Activated T-cell treated with anti-CD3 and anti-CD28 coated beads, Interleukin-2, amount 50 U/mL, for 72 hours (primary cell): ENCODE measurements at regions not wholly inside any gene's neighbourhood (a gene's known extent, or its start where the extent isn't known, plus 50 kb on each side); places are given as distances from the start of the nearest gene placed in this dataset.
"Not testable (repeated sequence)": the region's sequence is repeated elsewhere in the genome, so short reads cannot be mapped to it uniquely, and the experiment has no call there.

Source experiments
- ATAC-seq, 2 donors: fragments of 150-1000 bp; cut with Tn5 transposase; replicated peaks in 1 of 2; 2 replicates each; pipeline ENCODE4 v1.10.0; 2021; ENCODE audit warnings: moderate library complexity in 2 of 2, mild to moderate bottlenecking in 1 of 2
- DNase-seq, 2 donors: peaks; one replicate each; pipeline ENCODE4 v3.0.0; 2021 to 2022; ENCODE audit warnings: mixed read lengths in 1 of 2
- H3K27ac Mint-ChIP-seq: one replicate; pipeline ENCODE4 v1.8.0; 2022; ENCODE audit warnings: mild to moderate bottlenecking, moderate library complexity, mixed read lengths
- H3K27me3 Mint-ChIP-seq: one replicate; pipeline ENCODE4 v1.8.0; 2022; ENCODE audit warnings: low read depth, mixed read lengths
- H3K36me3 Mint-ChIP-seq, 2 donors: one replicate each; pipeline ENCODE4 v1.8.0; 2022; ENCODE audit warnings: mixed read lengths in 2 of 2, mild to moderate bottlenecking in 1 of 2; ENCODE audit not compliant: insufficient read depth in 2 of 2
- H3K4me1 Mint-ChIP-seq: one replicate; pipeline ENCODE4 v1.8.0; 2022; ENCODE audit warnings: low read depth, mixed read lengths
- H3K4me3 Mint-ChIP-seq, 2 donors: one replicate each; pipeline ENCODE4 v1.8.0; 2022; ENCODE audit warnings: mild to moderate bottlenecking in 2 of 2, mixed read lengths in 2 of 2, moderate library complexity in 2 of 2
- H3K9me3 Mint-ChIP-seq, 2 donors: one replicate each; pipeline ENCODE4 v1.8.0; 2022; ENCODE audit warnings: mixed read lengths in 2 of 2

DNA sequence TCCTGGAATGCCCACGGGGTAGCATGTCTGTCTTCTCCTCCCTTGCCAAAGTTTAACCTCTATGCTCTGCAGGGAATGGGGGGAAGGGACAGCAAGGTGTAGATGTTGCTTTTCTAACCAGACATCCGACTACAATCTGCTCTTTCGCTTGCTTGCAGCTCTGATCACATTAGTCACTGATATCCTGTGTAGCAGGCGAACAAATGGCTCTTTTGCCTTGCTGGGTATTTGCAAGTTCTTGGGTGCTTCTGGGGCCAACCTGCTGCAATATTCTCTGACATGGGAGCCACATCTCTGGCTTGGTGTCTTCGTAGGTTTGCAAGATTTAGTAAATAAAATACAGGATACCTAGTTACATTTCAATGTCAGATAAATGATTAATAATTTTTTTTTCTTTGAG lies 190.0 kb downstream of the ASB1 start:
- Mint-ChIP-seq H3K36me3 (no peaks in the 10 kb centered on the region), H3K9me3 (peaks cover 0 to 1% of the 10 kb centered on the region in 2 donors), H3K4me3 (no peak overlapping the region), H3K4me1 (no peaks in the 10 kb centered on the region), H3K27ac (no peak overlapping the region), H3K27me3 (peaks cover 30% of the 10 kb centered on the region)
- DNase-seq = no peak
- ATAC-seq = no peak

DNA sequence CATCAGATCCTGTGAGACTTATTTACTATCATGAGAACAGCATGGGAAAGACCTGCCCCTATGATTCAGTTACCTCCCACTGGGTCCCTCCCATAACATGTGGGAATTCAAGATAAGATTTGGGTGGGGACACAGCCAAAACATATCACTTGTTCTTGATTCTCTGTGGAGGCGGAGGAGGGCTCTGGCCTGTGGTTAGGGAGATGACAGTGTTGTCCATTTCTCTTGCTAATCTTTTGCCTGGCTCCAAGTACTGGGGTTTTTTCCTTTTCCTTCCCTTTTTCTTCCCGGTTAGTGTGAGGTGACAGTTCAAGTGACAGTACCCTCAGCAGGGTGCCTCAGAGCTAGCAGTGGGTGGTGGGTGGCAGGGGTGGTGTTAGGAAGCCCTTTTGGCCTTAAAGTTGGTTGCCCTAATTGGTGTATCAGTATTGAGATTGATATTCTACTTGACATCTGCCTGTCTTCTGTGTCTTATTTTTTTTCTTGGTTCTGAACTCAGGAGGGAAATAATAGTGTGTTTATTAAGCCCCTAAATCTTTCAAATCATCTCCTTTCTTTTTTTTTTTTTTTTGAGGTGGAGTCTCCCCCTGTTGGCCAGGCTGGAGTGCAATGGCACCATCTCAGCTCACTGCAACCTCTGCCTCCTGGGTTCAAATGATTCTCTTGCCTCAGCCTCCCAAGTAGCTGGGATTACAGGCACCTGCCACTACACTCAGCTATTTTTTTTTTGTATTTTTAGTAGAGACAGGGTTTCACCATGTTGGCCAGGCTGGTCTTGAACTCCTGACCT lies 192.0 kb downstream of the ASB1 start:
- H3K4me3 Mint-ChIP-seq = not testable (repeated sequence)

DNA sequence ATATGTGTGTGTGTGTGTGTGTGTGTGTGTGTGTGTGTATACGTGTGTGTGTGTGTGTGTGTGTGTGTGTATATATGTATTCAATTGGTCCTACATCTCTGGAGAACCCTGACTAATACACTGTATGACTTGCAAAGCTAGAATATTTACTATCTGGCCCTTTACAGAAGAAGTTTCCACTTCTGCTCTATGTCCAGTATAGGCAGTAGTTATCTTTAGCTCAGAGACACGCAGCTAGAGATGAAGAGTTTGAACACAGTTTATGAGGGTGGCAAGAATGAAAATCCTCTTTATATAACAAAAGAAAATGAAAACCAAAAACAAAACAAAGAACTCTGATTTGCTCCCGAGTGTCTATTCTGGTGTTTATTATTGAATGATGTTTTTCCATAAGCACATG lies 201.2 kb downstream of the ASB1 start:
- Mint-ChIP-seq H3K36me3 (no peaks in the 10 kb centered on the region), H3K4me3 (no peak overlapping the region), H3K9me3 (peaks cover 0 to 4% of the 10 kb centered on the region in 2 donors), H3K27ac (no peak overlapping the region), H3K27me3 (no peaks in the 10 kb centered on the region), H3K4me1 (no peaks in the 10 kb centered on the region)
- DNase-seq = no peak
- ATAC-seq = no peak

More for the DNA sequence above, 192.0 kb downstream of the ASB1 start:
- DNase-seq, H3K4me1 Mint-ChIP-seq, H3K9me3 Mint-ChIP-seq, H3K27ac Mint-ChIP-seq, H3K36me3 Mint-ChIP-seq, ATAC-seq: not testable (repeated sequence)
- peaks cover 35% of the 10 kb centered on the region for H3K27me3 Mint-ChIP-seq

DNA sequence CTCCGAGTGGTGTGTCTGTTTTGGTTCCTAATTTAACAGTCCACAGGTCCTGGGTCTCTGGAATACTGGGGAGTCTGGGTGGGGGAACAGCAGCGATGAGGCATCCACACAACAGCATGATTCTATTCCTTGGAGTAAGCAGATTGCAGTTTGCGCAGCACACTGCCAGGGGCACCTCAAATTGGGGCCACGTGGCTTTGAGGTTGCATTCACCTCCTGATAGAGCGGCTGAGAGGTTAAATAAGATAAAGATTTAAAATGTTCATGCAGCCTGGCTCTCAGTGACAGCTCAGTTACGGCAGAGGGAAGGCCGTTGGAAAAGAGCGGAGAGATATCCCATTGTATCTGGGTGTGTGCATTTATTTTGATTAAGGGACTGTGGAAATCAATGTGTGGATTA lies 202.3 kb downstream of the ASB1 start:
- no peak overlapping the region for H3K4me3 Mint-ChIP-seq
- peaks cover 0 to 2% of the 10 kb centered on the region in 2 donors for H3K9me3 Mint-ChIP-seq
- no peaks in the 10 kb centered on the region for H3K36me3 Mint-ChIP-seq
- no peaks in the 10 kb centered on the region for H3K27me3 Mint-ChIP-seq
- no peak for DNase-seq
- H3K4me1 Mint-ChIP-seq = no peaks in the 10 kb centered on the region
- ATAC-seq = no peak
- H3K27ac Mint-ChIP-seq = no peak overlapping the region

DNA sequence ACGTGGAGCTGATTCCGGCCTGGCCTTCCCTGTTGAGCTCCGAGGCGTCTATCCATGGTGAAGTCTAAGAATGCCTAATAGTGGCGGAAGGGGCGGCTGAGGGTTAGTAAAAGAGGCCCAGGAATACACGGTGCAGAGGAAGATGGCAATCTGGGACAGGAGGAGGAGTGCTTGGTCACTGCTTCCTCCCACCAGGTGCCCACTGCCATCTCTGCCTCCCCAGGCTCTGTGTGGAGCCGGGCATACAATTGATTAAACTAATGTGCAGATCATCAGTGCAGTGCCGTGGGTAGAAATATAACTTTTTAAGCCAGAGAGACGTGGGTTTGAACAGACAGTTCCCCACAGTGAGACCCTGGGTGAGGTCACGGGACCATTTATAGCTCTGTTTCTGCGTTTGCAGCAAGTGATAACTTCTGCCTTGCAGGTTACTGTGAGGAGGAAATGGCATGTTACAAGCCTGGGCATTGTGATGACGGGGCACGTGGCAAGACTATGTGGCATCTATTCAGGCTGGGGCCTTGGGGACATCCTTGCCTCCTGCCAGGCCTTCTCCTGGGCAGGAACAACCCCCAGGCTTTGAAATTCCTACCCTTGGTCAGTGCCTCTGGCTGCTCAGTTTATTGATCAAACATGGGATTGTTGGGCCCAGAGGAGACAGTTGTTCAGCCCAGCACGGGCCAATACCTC lies 204.9 kb downstream of the ASB1 start:
- Mint-ChIP-seq H3K27ac (no peak overlapping the region), H3K27me3 (peaks cover 5% of the 10 kb centered on the region), H3K4me3 (no peak overlapping the region), H3K9me3 (no peaks in the 10 kb centered on the region), H3K4me1 (no peaks in the 10 kb centered on the region), H3K36me3 (no peaks in the 10 kb centered on the region)
- DNase-seq (no peak), ATAC-seq (no peak)

DNA sequence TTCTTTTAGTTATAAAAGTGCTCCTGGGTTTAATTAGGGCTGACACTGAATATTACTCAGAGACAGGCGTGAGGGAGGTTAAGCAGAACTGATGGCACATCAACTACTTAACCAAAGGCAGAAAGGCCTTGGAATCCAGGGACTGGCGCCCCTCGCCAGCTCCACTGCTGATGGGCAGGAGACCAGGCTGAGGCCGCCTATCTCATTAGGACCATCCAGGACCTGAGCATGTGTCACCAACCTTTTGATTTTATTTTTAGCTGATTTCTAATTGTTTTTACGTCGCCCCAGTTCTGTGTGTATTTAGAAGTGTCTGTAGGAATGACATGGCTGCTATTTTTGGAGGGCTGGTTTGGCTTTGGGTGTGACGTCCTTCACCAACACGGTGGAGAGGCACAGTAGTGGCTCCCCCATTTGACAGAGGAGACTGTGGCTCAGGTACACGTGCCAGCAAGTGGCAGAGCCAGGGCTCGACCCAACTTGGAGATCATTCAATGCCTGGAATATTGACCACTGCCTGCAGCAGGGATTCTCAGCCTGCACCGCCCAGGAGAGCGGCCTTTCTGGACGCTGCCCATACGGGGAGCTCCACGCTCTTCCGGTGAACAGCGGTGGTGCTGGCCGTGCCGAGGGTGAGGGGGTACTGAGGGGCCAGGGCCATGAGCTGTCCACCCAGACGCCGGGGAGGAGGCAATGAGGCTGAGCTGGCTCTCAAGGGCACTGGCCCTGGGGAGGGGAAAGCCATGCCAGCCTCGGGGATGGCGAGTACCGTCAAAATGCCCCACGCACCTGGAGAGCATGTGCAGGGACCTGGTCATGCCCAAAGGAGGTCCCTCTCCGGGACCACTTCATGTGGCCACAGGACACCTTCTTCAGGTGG lies 205.7 kb downstream of the ASB1 start:
- H3K27ac Mint-ChIP-seq = no peak overlapping the region
- H3K4me3 Mint-ChIP-seq = no peak overlapping the region
- H3K27me3 Mint-ChIP-seq = peaks cover 5% of the 10 kb centered on the region
- H3K4me1 Mint-ChIP-seq = no peaks in the 10 kb centered on the region
- H3K9me3 Mint-ChIP-seq = no peaks in the 10 kb centered on the region
- ATAC-seq (no peak), DNase-seq (no peak)
- H3K36me3 Mint-ChIP-seq = no peaks in the 10 kb centered on the region

DNA sequence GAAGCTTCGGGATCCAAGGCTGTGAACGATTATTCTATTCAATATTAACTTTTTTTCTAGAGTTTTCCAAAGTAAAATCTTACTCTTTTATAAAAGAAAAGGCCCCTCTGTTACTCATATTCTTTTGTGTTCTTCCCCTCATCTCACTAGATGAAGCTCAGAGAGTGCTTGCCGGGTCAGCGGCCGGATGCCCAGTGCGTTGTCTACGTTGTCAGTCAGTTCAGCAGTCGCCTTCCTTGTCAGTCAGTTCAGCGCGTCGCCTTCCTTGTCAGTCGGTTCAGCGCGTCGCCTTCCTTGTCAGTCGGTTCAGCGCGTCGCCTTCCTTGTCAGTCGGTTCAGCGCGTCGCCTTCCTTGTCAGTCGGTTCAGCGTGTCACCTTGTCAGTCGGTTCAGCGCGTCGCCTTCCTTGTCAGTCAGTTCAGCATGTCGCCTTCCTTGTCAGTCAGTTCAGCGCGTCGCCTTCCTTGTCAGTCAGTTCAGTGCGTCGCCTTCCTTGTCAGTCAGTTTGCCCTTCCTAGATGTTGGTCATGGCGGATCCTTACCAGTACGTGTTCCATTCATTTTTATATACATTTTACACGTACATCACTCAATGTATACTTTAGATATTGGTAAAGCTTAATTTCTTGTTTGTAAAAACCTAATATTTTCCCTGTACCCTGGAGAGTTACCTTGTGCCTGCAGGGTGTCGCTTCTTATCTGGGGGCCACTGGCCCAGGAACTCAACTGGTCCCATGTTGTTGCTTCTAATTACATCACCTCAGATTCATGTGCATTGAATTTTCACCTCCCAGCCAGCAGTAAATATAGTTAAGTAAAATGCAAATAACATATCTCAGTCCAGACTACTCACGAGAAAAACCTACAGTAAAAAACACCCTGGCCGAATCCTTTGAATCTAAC lies 206.9 kb downstream of the ASB1 start:
- no peak for DNase-seq
- Mint-ChIP-seq H3K27ac (no peak overlapping the region), H3K9me3 (no peaks in the 10 kb centered on the region), H3K36me3 (no peaks in the 10 kb centered on the region), H3K4me1 (no peaks in the 10 kb centered on the region), H3K27me3 (peaks cover 5% of the 10 kb centered on the region), H3K4me3 (no peak overlapping the region)
- no peak for ATAC-seq

DNA sequence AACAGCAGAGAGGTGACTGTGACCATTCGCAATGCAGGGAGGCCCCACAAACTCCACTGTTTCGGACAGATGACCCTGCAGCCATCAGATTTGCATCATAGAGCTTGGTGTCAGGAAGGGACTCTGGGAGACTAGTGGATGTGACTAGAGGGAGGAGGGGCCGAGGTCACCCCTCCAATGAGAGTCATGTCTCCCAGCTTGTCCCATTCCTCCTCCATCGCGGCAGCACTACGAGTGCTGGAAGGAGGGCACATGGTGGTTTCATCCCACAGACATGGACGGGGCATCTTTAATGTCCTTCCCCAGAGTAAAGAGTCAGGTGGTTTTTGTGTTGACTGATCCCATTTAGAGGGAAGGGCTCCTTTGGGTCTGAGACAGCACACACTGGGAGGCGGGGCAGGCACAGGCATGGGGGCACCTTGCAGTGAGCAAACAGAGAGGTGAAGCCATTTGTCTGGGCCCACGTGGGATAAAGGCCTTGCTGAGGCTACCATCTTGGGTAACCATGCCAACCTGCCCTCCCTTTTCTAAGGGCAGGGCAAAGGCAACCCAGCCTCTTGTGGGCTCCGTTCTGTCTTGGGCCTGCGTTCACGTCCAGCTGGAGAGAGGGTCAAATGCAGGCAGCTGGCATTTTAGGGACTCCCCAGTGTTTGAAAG lies 208.1 kb downstream of the ASB1 start:
- peaks cover 5% of the 10 kb centered on the region for H3K27me3 Mint-ChIP-seq

DNA sequence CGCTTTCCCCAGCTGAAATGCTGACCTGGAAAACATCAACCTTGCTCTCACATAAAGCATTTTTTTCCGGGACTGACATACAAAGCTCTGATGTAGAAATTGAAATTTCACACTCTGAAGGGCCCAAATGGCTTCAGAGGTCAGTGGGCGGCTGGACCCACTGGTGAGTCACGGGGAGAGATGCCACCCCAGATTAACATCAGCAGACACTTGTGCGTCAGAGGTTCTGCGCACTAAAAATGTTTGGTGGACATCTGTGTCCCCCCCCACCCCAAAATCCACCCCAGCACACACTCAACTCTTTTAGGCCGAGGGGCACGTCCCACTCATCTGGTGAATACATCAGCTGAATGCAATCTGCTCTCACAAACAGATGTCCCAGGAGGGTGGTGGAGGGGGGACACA lies 208.9 kb downstream of the ASB1 start:
- H3K9me3 Mint-ChIP-seq = no peaks in the 10 kb centered on the region
- ATAC-seq = no peak
- H3K27ac Mint-ChIP-seq = no peak overlapping the region
- peaks cover 8% of the 10 kb centered on the region for H3K27me3 Mint-ChIP-seq
- no peaks in the 10 kb centered on the region for H3K36me3 Mint-ChIP-seq
- no peak overlapping the region for H3K4me3 Mint-ChIP-seq
- no peak for DNase-seq
- H3K4me1 Mint-ChIP-seq = no peaks in the 10 kb centered on the region

More for the DNA sequence above, 208.1 kb downstream of the ASB1 start:
- ATAC-seq = no peak
- no peak overlapping the region for H3K4me3 Mint-ChIP-seq
- no peaks in the 10 kb centered on the region for H3K9me3 Mint-ChIP-seq
- no peak overlapping the region for H3K27ac Mint-ChIP-seq
- H3K4me1 Mint-ChIP-seq = no peaks in the 10 kb centered on the region
- DNase-seq = no peak
- H3K36me3 Mint-ChIP-seq = no peaks in the 10 kb centered on the region

DNA sequence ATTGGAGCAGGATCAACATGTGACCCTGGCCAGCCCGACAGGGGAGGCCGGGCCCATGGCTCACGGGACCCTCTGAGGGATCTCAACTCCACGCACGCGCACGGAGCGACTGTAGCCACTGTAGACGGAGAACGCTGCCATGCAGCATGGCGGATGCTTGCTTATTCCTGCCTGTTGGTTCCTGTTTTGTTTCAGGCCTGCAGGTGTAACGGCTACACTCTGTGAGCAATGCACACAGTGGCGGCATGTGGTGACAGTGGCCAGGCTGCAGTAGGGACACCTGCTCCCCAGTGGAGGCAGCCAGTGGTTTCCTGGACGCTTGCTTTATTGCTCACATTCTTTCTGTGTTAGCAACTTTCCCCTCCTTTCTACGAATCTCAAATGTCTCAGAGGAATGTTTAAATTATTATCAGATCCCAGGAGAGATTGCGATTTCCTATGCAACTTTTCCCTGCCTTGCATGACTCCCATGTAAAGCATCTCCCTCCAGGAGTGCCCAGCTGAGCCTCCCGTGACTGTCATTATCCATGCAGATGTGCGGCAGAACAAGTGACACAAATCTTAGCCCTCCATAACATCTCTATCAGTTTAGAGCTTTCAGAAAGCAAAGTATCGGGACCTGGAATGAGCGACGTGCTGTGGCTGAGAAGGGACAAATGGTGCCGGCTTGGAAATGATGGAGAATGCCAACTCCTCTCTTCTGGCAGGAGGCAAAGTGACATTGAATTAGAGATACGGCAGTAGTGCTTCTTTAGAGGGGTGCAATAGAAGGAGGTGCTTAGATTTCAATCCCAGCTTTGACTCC lies 209.7 kb downstream of the ASB1 start:
- peaks cover 13% of the 10 kb centered on the region for H3K27me3 Mint-ChIP-seq
- no peaks in the 10 kb centered on the region for H3K36me3 Mint-ChIP-seq
- no peak for ATAC-seq
- no peaks in the 10 kb centered on the region for H3K4me1 Mint-ChIP-seq
- H3K4me3 Mint-ChIP-seq = no peak overlapping the region
- H3K9me3 Mint-ChIP-seq = no peaks in the 10 kb centered on the region
- no peak overlapping the region for H3K27ac Mint-ChIP-seq
- DNase-seq = no peak

DNA sequence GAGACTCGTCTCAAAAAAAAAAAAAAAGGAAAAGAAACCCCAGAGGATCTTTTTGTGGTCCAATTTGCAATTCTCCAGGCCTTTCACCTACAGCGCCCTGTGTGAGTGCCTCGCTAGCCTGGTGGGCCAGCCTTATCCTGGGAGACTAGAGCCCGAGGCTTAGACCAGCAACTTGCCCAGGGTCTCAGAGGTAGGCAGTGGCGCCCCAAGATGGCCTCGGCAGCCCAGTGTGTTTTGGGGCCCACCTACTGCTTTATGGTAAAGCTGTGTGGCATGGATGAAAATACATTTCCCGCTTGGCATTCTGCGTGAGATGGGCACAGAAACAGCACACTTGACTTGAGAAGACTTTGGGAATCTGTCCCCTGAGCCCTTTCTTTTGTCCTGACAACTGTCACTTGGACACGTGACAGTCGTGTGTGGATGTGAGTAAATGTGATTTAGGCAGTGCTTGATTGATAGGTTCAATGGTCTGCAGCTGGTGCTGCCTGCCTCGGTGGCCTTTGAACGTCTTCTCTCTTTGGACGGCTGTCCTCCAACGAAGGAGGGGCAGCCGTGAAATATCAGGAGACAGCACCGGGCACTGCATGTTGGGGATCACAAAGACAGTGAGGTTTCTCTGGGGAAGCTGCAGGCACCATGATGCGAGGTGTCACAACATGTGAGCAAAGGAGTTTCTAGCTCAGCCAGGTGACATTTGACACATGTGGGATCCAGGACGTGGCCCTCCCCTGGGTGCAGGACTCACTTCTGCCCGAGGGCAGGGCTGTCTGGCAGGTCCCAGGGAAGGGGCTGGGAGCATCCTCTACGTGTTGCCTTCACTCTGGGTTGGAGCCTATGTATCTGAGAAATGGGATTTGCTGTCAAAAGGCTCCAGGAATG lies 209.5 kb upstream of the TWIST2 start:
- Mint-ChIP-seq H3K36me3 (no peaks in the 10 kb centered on the region), H3K27me3 (peaks cover 13% of the 10 kb centered on the region), H3K9me3 (no peaks in the 10 kb centered on the region), H3K4me3 (no peak overlapping the region), H3K27ac (no peak overlapping the region), H3K4me1 (peaks cover 1% of the 10 kb centered on the region)
- DNase-seq (no peak), ATAC-seq (no peak)
